GM19035 (cell line): ENCODE measurements at regions not wholly inside any gene's neighbourhood (a gene's known extent, or its start where the extent isn't known, plus 50 kb on each side); places are given as distances from the start of the nearest gene placed in this dataset.
"Not testable (repeated sequence)": the region's sequence is repeated elsewhere in the genome, so short reads cannot be mapped to it uniquely, and the experiment has no call there.

Source experiments
- ATAC-seq: cut with Tn5 transposase; IDR thresholded peaks from one replicate; pipeline ENCODE4 v1.9.1; 2021; ENCODE audit not compliant: unreplicated experiment

- not testable (repeated sequence) for ATAC-seq
These were observed 69.6 kb upstream of the CCDC6 start for GRCh38 chr10:59975918-59976317.

- no peak for ATAC-seq
These were observed 65.6 kb upstream of the CCDC6 start for GRCh38 chr10:59971915-59972314.

GRCh38 chr10:59970396-59971368, 64.3 kb upstream of the CCDC6 start:
- ATAC-seq = peak; percentile 50

GRCh38 chr10:59968705-59969104, 62.3 kb upstream of the CCDC6 start:
- no peak for ATAC-seq

GRCh38 chr10:59967079-59967478, 60.7 kb upstream of the CCDC6 start:
- no peak for ATAC-seq

- ATAC-seq = no peak
These were observed 59.7 kb upstream of the CCDC6 start for GRCh38 chr10:59965899-59966650.

- no peak for ATAC-seq
These were observed 56.4 kb upstream of the CCDC6 start for GRCh38 chr10:59962756-59963155.

GRCh38 chr10:59960751-59961150, 54.4 kb upstream of the CCDC6 start:
- no peak for ATAC-seq

GRCh38 chr10:59959504-59960018, 53.2 kb upstream of the CCDC6 start:
- ATAC-seq = no peak

GRCh38 chr10:59958882-59959281, 52.5 kb upstream of the CCDC6 start:
- no peak for ATAC-seq

- no peak for ATAC-seq
These were observed 51.6 kb upstream of the CCDC6 start for GRCh38 chr10:59957975-59958374.
